ENCODE measurements at regions not wholly inside any gene's neighbourhood (a gene's known extent, or its start where the extent isn't known, plus 50 kb on each side); places are given as distances from the start of the nearest gene placed in this dataset.
"Not testable (repeated sequence)": the region's sequence is repeated elsewhere in the genome, so short reads cannot be mapped to it uniquely, and the experiment has no call there.

- no peak for DNase-seq (ENCODE audit: low read depth in 4 of 4, low spot score in 3 of 4)
These were observed 120.0 kb upstream of the ZC3H11B start for GRCh38 chr1:219732814-219733491.

GRCh38 chr1:219731771-219732170 is 118.9 kb upstream of the ZC3H11B start:
- no peak for DNase-seq (ENCODE audit: low read depth in 4 of 4, low spot score in 3 of 4)

GRCh38 chr1:219726480-219727272 is 113.8 kb upstream of the ZC3H11B start:
- DNase-seq (ENCODE audit: low read depth in 4 of 4, low spot score in 3 of 4): no peak

GRCh38 chr1:219724440-219724839 is 111.5 kb upstream of the ZC3H11B start:
- no peak for DNase-seq (ENCODE audit: low read depth in 4 of 4, low spot score in 3 of 4)

- no peak for DNase-seq (ENCODE audit: low read depth in 4 of 4, low spot score in 3 of 4)
These were observed 104.6 kb upstream of the ZC3H11B start for GRCh38 chr1:219717536-219717935.

GRCh38 chr1:219716611-219717114 is 103.8 kb upstream of the ZC3H11B start:
- DNase-seq (ENCODE audit: low read depth in 4 of 4, low spot score in 3 of 4): no peak

GRCh38 chr1:219713981-219714381 is 101.1 kb upstream of the ZC3H11B start:
- DNase-seq (ENCODE audit: low read depth in 4 of 4, low spot score in 3 of 4): no peak

- DNase-seq (ENCODE audit: low read depth in 4 of 4, low spot score in 3 of 4): no peak
These were observed 99.6 kb upstream of the ZC3H11B start for GRCh38 chr1:219712506-219712905.

- DNase-seq (ENCODE audit: low read depth in 4 of 4, low spot score in 3 of 4): peak in 1 of 4 donors; percentile 12
These were observed 97.8 kb upstream of the ZC3H11B start for GRCh38 chr1:219710529-219711194.

GRCh38 chr1:219708919-219709543 is 96.1 kb upstream of the ZC3H11B start:
- no peak for DNase-seq (ENCODE audit: low read depth in 4 of 4, low spot score in 3 of 4)

GRCh38 chr1:219707885-219708284 is 95.0 kb upstream of the ZC3H11B start:
- DNase-seq (ENCODE audit: low read depth in 4 of 4, low spot score in 3 of 4): not testable (repeated sequence)

GRCh38 chr1:219704331-219704730 is 91.4 kb upstream of the ZC3H11B start:
- not testable (repeated sequence) for DNase-seq (ENCODE audit: low read depth in 4 of 4, low spot score in 3 of 4)

GRCh38 chr1:219703368-219703639 is 90.4 kb upstream of the ZC3H11B start:
- DNase-seq (ENCODE audit: low read depth in 4 of 4, low spot score in 3 of 4): no peak

GRCh38 chr1:219701476-219701875 is 88.6 kb upstream of the ZC3H11B start:
- no peak for DNase-seq (ENCODE audit: low read depth in 4 of 4, low spot score in 3 of 4)

- no peak for DNase-seq (ENCODE audit: low read depth in 4 of 4, low spot score in 3 of 4)
These were observed 87.0 kb upstream of the ZC3H11B start for GRCh38 chr1:219699870-219700269.

- no peak for DNase-seq (ENCODE audit: low read depth in 4 of 4, low spot score in 3 of 4)
These were observed 84.8 kb upstream of the ZC3H11B start for GRCh38 chr1:219697682-219698081.

GRCh38 chr1:219692981-219693380 is 80.1 kb upstream of the ZC3H11B start:
- DNase-seq (ENCODE audit: low read depth in 4 of 4, low spot score in 3 of 4): no peak

- DNase-seq (ENCODE audit: low read depth in 4 of 4, low spot score in 3 of 4): no peak
These were observed 76.9 kb upstream of the ZC3H11B start for GRCh38 chr1:219689774-219690173.

- DNase-seq (ENCODE audit: low read depth in 4 of 4, low spot score in 3 of 4): no peak
These were observed 74.9 kb upstream of the ZC3H11B start for GRCh38 chr1:219687779-219688178.

- DNase-seq (ENCODE audit: low read depth in 4 of 4, low spot score in 3 of 4): no peak
These were observed 73.3 kb upstream of the ZC3H11B start for GRCh38 chr1:219686171-219686570.

GRCh38 chr1:219682788-219683187 is 69.9 kb upstream of the ZC3H11B start:
- no peak for DNase-seq (ENCODE audit: low read depth in 4 of 4, low spot score in 3 of 4)
